ENCODE measurements at regions not wholly inside any gene's neighbourhood (a gene's known extent, or its start where the extent isn't known, plus 50 kb on each side); places are given as distances from the start of the nearest gene placed in this dataset.

DNA sequence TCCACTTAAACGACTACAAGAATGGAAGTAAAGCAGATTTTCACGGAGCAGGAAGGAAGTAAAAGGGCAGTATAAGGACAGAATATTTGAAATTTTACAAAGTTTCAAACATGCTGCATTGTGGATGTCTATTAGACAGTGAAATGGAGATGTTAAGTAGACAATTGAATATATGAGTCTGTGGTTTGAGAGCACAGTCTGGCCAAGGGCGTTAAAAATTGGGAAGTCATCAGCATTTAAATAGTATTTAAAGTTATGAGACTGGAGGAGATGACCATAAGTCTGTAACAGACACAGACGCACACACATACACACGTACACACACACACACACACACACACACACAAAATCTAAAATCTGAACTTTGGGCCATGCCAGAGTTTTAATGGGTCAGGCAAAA is 935.9 kb downstream of the EPHA3 start:
- no peak overlapping the region for H3K4me3 ChIP-seq (ENCODE audit: low read depth, low read length)
- no peak for DNase-seq (ENCODE audit: low read depth)
- no peak for TF ChIP-seq CTCF (IDR thresholded peaks at IDR 0.05; ENCODE audit: insufficient read depth, low read depth, low read length, missing control alignments)

GRCh38 chr3:90044084-90044816 is 936.8 kb downstream of the EPHA3 start:
- no peak for DNase-seq (ENCODE audit: low read depth)
- no peak overlapping the region for H3K4me3 ChIP-seq (ENCODE audit: low read depth, low read length)
- no peak for TF ChIP-seq CTCF (IDR thresholded peaks at IDR 0.05; ENCODE audit: insufficient read depth, low read depth, low read length, missing control alignments)

DNA sequence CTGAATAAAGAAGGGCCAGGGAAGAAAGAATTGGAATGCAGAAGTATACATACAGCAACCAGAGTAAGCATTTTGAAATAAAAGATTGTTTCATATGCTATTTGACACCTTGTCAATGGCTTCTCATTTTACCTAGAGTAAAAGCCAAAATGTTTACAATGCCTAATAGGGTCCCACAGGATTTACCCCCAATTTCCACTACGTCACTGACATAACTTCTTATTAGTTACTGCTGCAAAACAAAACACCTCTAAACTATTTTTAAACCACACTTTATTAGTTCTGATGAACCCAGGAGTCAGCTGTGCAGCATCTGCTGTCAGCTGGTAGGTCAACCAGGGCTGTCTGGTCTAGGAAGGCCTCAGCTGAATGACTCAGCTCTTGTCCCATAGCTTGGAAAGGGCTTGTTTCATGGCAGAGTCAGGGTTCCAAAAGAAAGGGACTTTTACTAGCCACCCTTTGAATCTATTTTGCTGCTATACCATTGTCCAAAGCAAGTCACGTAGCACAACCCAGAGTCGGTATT is 945.1 kb downstream of the EPHA3 start:
- no peak for TF ChIP-seq CTCF (IDR thresholded peaks at IDR 0.05; ENCODE audit: insufficient read depth, low read depth, low read length, missing control alignments)
- H3K4me3 ChIP-seq (ENCODE audit: low read depth, low read length): no peak overlapping the region
- no peak for DNase-seq (ENCODE audit: low read depth)

- DNase-seq (ENCODE audit: low read depth): no peak
- no peak overlapping the region for H3K4me3 ChIP-seq (ENCODE audit: low read depth, low read length)
- no peak for TF ChIP-seq CTCF (IDR thresholded peaks at IDR 0.05; ENCODE audit: insufficient read depth, low read depth, low read length, missing control alignments)
Observed at GRCh38 chr3:90054311-90054710, 946.9 kb downstream of the EPHA3 start.

DNA sequence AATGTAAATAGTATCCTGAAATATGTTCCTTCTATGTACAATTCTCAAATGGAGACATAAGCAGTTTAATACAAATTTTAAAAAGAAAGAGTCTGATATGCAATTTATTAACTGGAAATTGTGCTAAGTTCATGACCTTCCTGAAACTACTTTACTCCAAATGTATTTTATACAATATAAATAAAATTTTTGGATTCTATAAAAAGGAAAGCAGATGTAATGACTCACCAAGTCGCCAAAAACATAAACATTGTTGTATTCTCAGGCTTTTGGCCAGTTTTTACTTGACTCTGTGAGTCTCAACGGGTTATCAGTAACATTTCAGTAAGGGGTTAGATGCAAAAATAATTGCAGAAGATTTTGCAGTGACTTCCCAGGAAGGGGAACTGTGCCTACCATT is 948.2 kb downstream of the EPHA3 start:
- no peak for DNase-seq (ENCODE audit: low read depth)
- TF ChIP-seq CTCF (IDR thresholded peaks at IDR 0.05; ENCODE audit: insufficient read depth, low read depth, low read length, missing control alignments): no peak
- no peak overlapping the region for H3K4me3 ChIP-seq (ENCODE audit: low read depth, low read length)

- no peak for DNase-seq (ENCODE audit: low read depth)
- no peak overlapping the region for H3K4me3 ChIP-seq (ENCODE audit: low read depth, low read length)
- no peak for TF ChIP-seq CTCF (IDR thresholded peaks at IDR 0.05; ENCODE audit: insufficient read depth, low read depth, low read length, missing control alignments)
Observed at GRCh38 chr3:90056281-90057032, 949.0 kb downstream of the EPHA3 start.
